GM21367 (cell line): ENCODE measurements at regions not wholly inside any gene's neighbourhood (a gene's known extent, or its start where the extent isn't known, plus 50 kb on each side); places are given as distances from the start of the nearest gene placed in this dataset.
"Not testable (repeated sequence)": the region's sequence is repeated elsewhere in the genome, so short reads cannot be mapped to it uniquely, and the experiment has no call there.

Experiments
- ATAC-seq: cut with Tn5 transposase; IDR thresholded peaks from one replicate; pipeline ENCODE4 v1.9.1; 2021; ENCODE audit not compliant: unreplicated experiment

DNA sequence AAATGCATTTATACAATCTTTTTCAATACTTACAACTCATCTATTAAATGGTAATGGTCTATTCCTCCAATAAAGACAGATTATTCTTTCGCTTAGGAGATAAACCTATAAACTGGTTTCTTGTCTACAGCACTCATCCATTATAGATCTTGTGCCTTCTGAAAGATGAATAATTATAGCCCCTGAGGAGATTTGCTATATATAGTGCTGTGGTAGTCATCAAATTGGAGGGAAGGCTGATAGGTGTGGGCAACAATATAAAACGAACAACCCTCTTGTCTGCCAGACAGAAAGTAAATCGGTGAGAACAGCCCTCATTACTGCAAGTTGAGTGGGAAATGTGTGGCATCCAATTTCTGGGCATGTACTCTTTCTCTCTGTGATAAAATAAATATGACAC is 292.5 kb upstream of the CNR1 start:
- no peak for ATAC-seq

DNA sequence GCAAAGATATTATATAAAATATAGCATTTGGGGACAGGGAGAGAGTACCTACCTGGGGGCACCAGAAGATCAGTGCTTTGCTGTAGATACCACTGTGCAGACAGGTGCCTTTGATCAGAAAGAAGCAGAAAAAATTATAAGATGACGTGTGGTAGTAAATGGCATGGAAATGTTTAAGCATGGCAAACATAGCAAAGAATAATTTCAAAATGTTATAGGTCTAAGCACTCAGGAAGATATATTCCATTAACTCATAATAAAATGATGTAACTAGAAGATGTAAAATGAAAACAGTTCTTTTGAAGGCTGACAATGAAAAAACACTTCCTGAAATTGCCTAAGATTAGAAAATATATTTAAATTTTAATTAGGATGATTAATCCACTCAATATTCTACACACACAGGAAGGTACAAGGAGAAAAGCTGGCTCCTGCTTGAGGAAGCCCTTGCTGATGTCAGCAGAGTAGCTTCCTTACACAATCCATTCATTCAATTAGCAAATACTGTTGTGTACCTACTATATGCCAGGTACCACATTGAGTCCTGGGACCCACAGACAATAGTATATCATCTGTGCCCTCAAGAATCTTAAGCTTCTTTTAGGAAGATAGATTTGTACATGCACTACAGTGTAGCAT is 290.2 kb upstream of the CNR1 start:
- ATAC-seq: no peak

DNA sequence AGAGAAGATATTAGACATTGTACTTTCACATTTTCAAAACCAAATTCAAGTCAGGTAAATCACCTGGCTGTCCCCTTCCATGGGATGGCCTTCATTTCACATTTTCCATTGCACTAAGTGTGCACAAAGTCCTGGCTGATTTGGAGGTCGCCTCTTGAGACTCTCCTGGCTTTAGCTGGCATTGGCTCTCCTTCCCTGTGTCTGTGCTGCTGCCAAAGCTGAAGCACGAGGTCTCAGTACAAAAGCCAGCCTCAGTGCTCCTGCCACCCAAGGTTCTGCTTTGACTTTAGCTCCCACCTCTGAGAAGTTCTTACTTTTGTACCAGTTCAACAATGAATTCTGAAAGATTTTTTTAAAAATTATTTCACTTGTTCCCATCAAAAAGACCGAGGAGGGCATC is 289.2 kb upstream of the CNR1 start:
- ATAC-seq: no peak

DNA sequence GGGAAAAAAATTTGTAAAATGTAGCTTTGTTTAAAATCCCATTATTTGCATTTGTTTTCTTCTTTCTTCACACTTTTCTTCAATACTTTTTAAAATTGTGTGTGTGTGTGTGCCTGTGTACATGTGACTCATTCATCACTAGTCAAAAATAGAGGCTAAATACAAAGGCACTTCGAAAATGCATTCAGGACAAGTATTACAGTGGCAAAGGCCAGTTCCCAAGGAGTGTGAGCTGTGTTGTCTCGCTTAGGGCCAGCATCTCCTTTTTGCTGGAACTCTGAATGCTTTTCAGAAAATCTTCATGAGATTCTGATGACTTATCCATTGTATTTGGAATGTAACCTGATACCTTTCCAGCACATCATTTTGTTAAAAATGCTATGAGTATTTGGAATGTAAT is 288.5 kb upstream of the CNR1 start:
- ATAC-seq: no peak

DNA sequence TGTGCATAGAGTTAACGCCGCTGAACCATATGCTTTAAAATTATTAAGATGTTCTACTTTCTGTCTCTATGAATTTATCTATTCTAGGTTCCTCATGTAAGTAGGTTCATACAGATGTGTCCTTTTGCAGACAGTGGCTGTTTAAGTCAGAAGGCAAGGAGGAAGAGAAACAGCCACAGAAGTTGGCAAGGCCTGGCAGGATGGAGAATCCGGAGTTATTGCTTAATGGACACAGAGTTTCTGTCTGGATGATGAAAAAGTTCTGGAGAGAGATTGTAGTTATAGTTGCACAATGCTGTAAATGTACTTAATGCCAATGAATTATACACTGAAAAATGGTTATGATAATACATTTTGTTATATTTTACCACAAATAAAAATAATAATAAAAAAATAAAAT is 283.6 kb upstream of the CNR1 start:
- ATAC-seq: no peak

- no peak for ATAC-seq
Observed at GRCh38 chr6:88445188-88445965, 279.2 kb upstream of the CNR1 start.

DNA sequence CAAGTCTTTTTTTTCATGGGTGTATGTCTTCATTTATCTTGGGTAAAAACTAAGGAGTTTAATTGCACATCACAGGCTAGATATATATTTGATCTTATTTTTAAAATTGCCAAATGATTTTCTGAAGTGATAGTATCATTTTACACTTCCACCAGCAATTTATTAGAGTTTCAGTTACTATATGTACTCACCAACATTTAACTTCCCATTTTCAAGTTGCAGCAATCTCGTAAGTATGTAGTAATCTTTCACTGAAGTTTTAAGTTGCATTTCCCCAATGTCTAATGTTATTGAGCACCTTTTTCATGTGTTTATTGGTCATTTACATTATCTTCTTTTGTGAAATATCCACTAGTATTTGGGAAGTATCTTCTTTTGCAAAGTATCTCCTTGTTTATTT is 277.4 kb upstream of the CNR1 start:
- no peak for ATAC-seq

DNA sequence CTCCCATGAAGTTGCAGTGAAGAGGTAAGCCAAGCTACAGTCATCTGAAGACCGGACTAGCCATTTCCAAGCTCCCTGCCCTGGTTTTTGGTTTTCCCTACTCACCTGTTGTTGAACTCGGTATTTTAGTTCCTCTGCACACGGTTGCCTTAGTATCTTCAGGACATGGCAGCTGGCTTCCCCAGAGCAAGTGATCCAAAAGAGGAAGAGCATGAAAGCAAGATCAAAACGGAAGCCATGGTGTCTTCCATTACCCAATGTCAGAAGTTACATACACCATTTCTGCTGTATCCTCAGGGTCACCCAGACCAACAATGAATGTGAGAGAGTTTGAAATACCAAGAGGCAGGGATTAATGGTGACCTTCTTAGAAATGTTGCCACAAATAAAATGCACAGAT is 276.6 kb upstream of the CNR1 start:
- ATAC-seq: no peak

DNA sequence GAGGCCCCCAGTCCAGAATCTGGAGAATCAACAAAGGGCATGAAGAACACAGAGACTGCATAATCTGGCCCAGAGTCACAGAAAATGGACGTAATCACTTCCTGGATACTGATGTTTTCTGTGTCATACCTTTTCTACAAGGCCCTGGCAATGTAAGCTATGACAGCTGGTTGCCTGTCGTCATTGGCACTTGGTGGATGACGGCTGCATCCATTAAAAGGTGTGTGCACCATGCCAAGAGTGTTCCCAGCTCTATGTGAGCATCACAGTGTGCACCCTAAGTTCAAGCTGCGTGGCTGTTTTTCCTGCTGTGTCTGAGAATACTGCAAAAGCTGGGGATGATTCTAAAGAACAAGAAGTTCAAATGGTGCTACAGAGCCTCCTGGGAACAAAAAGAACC is 275.2 kb upstream of the CNR1 start:
- ATAC-seq: no peak

- no peak for ATAC-seq
Observed at GRCh38 chr6:88428068-88428467, 261.9 kb upstream of the CNR1 start.

DNA sequence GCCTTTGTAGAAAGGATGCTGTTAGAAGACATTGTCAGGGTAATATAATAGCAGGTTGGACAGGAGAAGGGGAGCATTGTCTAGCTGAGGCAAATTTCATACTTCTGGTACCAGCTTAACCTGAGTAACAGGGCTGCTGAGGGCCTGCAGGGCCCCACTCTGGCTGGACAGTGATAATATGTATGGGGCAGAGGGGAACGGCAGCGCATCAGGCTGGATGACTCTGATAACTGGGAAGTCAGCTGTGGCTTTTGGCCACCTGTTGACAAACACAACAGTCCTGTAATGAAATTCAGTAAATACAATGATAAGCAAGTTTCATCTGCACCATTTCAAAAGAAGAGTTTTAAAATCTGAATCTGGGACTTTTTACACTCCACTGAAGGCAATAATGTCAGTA is 259.9 kb upstream of the CNR1 start:
- ATAC-seq: no peak

DNA sequence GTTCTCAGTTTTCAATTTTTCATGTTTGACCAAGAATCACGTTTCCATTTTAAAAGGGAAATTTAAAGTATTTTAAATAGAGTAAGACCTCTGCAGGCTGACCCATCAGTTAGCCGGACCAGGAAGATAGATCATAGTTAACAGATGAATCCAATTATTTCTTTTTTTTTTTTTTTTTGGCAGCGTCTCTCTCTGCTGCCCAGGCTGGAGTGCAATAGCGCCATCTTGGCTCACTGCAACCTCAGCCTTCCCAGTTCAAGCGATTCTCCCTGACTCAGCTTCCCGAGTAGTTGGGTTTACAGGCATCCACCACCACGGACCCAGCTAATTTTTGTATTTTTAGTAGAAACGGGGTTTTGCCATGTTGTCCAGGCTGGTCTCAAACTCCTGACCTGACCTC is 256.7 kb upstream of the CNR1 start:
- ATAC-seq: no peak

DNA sequence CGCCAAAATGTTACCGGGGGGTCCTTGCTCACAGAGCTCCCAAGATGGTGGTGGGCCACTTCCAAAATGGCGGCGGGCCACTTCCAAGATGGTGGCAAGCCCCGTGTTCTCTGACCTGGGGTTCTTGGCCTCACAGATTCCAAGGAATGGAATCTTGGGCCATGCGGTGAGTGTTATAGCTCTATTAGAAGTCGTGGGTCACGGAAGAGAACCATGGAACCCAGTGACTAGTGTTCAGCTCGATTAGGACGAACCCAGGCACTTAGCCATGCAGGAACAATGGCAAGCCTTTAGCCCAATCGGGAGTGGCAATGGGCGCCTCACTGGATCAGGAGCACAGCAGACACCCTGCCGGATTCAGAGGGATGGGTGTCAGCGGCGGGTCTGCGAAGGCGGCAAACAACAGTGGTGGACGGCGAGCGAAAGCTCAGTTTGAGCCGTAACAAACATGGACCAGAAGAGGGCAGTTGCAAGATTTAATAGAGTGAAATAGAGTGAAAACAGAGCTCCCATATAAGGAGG is 254.9 kb upstream of the CNR1 start:
- ATAC-seq: not testable (repeated sequence)

GRCh38 chr6:88418921-88419810 is 253.0 kb upstream of the CNR1 start:
- not testable (repeated sequence) for ATAC-seq

- not testable (repeated sequence) for ATAC-seq
Observed at GRCh38 chr6:88417361-88417760, 251.2 kb upstream of the CNR1 start.

DNA sequence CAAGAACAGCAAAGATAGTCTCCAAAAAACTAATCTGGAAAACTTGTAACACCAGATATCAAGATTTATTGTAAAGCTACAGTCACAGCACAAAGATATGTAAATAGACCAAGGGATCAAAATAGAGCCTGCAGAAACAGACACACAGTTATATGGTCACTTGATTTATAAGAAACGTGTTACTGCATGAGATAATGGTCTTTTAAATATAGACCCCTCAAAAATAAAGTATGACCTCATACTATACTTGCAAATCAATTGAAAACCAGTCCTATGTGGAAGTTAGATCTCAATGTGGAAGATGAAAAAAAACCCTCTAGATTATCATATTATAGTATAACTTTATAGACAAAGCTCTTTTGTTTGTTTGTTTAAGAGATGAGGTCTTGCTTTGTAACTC is 247.3 kb upstream of the CNR1 start:
- no peak for ATAC-seq

- not testable (repeated sequence) for ATAC-seq
Observed at GRCh38 chr6:88408355-88408754, 242.2 kb upstream of the CNR1 start.

DNA sequence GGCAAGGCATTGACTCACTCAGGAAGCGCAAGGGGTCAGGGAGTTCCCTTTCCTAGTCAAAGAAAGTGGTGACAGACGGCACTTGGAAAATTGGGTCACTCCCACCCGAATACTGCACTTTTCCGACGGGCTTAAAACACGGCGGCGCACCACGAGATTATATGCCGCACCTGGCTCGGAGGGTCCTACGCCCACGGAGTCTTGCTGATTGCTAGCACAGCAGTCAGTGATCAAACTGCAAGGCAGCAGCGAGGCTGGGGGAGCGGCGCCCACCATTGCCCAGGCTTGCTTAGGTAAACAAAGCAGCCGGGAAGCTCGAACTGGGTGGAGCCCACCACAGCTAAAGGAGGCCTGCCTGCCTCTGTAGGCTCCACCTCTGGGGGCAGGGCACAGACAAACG is 240.5 kb upstream of the CNR1 start:
- not testable (repeated sequence) for ATAC-seq

GRCh38 chr6:88403486-88403885 is 237.3 kb upstream of the CNR1 start:
- no peak for ATAC-seq

DNA sequence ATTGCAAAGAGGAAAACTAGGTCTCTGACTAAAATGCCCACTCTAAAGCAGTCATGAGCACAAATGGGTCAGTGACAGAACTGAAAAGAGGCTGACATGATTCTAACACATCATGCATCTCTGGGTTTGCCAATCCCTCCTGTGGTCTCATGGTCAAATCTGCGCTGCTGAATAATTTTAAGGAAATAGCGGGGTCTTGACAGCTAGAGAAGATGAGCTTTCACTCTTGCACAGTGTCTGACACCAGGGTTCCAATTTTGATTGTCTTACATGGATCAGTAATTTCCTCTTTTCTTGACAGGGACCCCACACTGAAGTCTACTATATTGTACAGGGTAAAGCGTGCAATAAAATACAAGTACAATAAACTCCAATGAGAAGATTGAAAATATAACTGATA is 236.8 kb upstream of the CNR1 start:
- no peak for ATAC-seq

GRCh38 chr6:88390998-88391397 is 224.9 kb upstream of the CNR1 start:
- ATAC-seq: not testable (repeated sequence)

- no peak for ATAC-seq
Observed at GRCh38 chr6:88388589-88388988, 222.4 kb upstream of the CNR1 start.
